ENCODE measurements at regions not wholly inside any gene's neighbourhood (a gene's known extent, or its start where the extent isn't known, plus 50 kb on each side); places are given as distances from the start of the nearest gene placed in this dataset.

GRCh38 chr1:29718791-29719190, 482.5 kb downstream of the PTPRU start:
- TF ChIP-seq CTCF (IDR thresholded peaks at IDR 0.05), result no peak
- no peak for TF ChIP-seq POLR2A (IDR thresholded peaks at IDR 0.05)
